ENCODE measurements at regions not wholly inside any gene's neighbourhood (a gene's known extent, or its start where the extent isn't known, plus 50 kb on each side); places are given as distances from the start of the nearest gene placed in this dataset.

GRCh38 chr3:18057471-18058091 lies 315.1 kb upstream of the TBC1D5 start:
- no peak for TF ChIP-seq CTCF (IDR thresholded peaks at IDR 0.05)
- no peak for TF ChIP-seq POLR2A (IDR thresholded peaks at IDR 0.05)
